ENCODE measurements at regions not wholly inside any gene's neighbourhood (a gene's known extent, or its start where the extent isn't known, plus 50 kb on each side); places are given as distances from the start of the nearest gene placed in this dataset.

DNA sequence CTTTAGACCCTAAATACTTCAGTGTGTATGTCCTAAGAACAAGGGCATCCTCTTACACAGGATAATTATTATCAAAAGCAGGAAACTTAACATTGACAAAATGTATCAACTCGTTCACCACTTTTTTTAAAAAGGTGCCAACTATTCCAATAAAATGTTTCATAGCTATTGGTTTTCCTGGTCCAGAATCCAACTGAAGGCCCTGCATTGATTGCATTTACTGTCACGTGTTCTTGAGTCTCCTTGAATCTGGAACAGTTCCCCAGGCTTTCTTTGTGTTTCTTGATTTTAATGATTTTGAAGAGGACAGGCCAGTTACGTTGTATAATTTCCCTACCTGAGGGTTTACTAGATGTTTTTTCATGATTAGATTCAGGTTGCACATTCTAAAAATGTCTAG is 94.6 kb upstream of the ARHGEF3 start:
- Histone ChIP-seq H3K4me2 (replicated peaks; ENCODE audit: extremely low read depth, low read length, poor library complexity, severe bottlenecking) (no peak overlapping the region), H3K9me3 (replicated peaks in 1 of 2; ENCODE audit: control insufficient read depth in 1 of 2, insufficient read depth in 1 of 2, low read length in 2 of 2) (no peaks in the 10 kb centered on the region), H2AFZ (ENCODE audit: insufficient read depth, low read depth, low read length, poor library complexity, severe bottlenecking) (no peak overlapping the region), H3K27ac (ENCODE audit: low read depth in 1 of 2, low read length in 2 of 2) (no peak overlapping the region), H4K20me1 (ENCODE audit: insufficient read depth, low read length) (no peaks in the 10 kb centered on the region), H3K27me3 (ENCODE audit: control insufficient read depth in 2 of 2, insufficient read depth in 2 of 2, low read length in 2 of 2) (no peaks in the 10 kb centered on the region), H3K9ac (ENCODE audit: insufficient read depth, low read length, poor library complexity, severe bottlenecking) (no peak overlapping the region), H3K79me2 (ENCODE audit: insufficient read depth, low read length) (no peaks in the 10 kb centered on the region), H3K4me3 (replicated peaks in 1 of 3; ENCODE audit: low read depth in 2 of 3, low read length in 3 of 3) (no peak overlapping the region), H3K4me1 (ENCODE audit: control insufficient read depth in 1 of 2, insufficient read depth in 2 of 2, low read length in 2 of 2) (peaks cover 7% of the 10 kb centered on the region in 2 donors), H3K36me3 (replicated peaks in 1 of 2; ENCODE audit: control insufficient read depth in 1 of 2, insufficient read depth in 2 of 2, low read length in 2 of 2) (no peaks in the 10 kb centered on the region)
- intact Hi-C loops (cut with micrococcal nuclease) = no loop called here
- no peak overlapping the region for H3K4me3 Mint-ChIP-seq
- no peak overlapping the region for H3K27ac Mint-ChIP-seq
- 90% methylated on average over 2 of the region's 3 CpGs for WGBS (ENCODE audit: insufficient coverage)
- no peaks in the 10 kb centered on the region for H3K27me3 Mint-ChIP-seq (ENCODE audit: low read depth in 3 of 3)
- H3K36me3 Mint-ChIP-seq = no peaks in the 10 kb centered on the region
- DNase-seq = no peak
- TF ChIP-seq, protein P1, sequence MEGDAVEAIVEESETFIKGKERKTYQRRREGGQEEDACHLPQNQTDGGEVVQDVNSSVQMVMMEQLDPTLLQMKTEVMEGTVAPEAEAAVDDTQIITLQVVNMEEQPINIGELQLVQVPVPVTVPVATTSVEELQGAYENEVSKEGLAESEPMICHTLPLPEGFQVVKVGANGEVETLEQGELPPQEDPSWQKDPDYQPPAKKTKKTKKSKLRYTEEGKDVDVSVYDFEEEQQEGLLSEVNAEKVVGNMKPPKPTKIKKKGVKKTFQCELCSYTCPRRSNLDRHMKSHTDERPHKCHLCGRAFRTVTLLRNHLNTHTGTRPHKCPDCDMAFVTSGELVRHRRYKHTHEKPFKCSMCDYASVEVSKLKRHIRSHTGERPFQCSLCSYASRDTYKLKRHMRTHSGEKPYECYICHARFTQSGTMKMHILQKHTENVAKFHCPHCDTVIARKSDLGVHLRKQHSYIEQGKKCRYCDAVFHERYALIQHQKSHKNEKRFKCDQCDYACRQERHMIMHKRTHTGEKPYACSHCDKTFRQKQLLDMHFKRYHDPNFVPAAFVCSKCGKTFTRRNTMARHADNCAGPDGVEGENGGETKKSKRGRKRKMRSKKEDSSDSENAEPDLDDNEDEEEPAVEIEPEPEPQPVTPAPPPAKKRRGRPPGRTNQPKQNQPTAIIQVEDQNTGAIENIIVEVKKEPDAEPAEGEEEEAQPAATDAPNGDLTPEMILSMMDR (IDR thresholded peaks at IDR 0.05) = no peak
- no peaks in the 10 kb centered on the region for H3K9me3 Mint-ChIP-seq
- peaks cover 9% of the 10 kb centered on the region for H3K4me1 Mint-ChIP-seq

DNA sequence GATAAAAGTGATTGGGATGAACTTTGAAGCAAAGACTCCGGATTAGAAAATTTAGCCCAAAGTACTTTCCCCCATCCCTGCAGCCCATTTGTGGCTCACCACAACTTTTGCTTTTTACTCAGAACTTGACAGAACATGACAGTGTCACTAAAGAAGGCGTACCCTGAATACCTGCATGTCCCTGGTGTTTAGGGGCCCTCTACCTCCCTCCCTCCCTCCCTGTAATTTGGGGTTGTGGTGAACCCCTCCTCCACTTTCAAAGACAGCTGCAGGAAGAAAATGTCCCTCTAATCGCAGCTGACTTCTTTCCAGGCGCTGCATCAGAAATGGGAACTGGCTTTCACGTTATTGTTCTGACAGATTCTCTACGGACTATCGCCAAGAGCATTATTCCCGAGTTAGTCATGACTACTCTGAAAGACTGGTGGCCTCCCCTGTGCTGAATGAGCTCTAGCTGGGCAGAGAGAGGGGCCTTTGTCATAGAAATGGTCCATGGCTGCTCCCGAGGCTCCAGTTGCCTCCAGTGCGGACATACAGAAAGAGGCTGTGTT is 93.2 kb upstream of the ARHGEF3 start:
- DNase-seq = no peak
- H3K79me2 ChIP-seq (ENCODE audit: insufficient read depth, low read length) = no peaks in the 10 kb centered on the region
- no peaks in the 10 kb centered on the region for H4K20me1 ChIP-seq (ENCODE audit: insufficient read depth, low read length)
- H3K4me1 ChIP-seq (ENCODE audit: control insufficient read depth in 1 of 2, insufficient read depth in 2 of 2, low read length in 2 of 2) = peaks cover 4 to 7% of the 10 kb centered on the region in 2 donors
- peaks cover 6% of the 10 kb centered on the region for H3K4me1 Mint-ChIP-seq
- H3K36me3 Mint-ChIP-seq = no peaks in the 10 kb centered on the region
- no peaks in the 10 kb centered on the region for H3K36me3 ChIP-seq (replicated peaks in 1 of 2; ENCODE audit: control insufficient read depth in 1 of 2, insufficient read depth in 2 of 2, low read length in 2 of 2)
- H3K4me2 ChIP-seq (replicated peaks; ENCODE audit: extremely low read depth, low read length, poor library complexity, severe bottlenecking) = peak overlapping the region; percentile 41
- H2AFZ ChIP-seq (ENCODE audit: insufficient read depth, low read depth, low read length, poor library complexity, severe bottlenecking) = peak overlapping the region; percentile 56
- no peak overlapping the region for H3K4me3 ChIP-seq (replicated peaks in 1 of 3; ENCODE audit: low read depth in 2 of 3, low read length in 3 of 3)
- H3K4me3 Mint-ChIP-seq = peak overlapping the region in 1 of 2 donors; percentile 77
- no peaks in the 10 kb centered on the region for H3K9me3 ChIP-seq (replicated peaks in 1 of 2; ENCODE audit: control insufficient read depth in 1 of 2, insufficient read depth in 1 of 2, low read length in 2 of 2)
- H3K9ac ChIP-seq (ENCODE audit: insufficient read depth, low read length, poor library complexity, severe bottlenecking) = peak overlapping the region; percentile 1
- TF ChIP-seq, protein P1 (IDR thresholded peaks at IDR 0.05) = no peak
- 0% methylated on average over 6 of the region's 10 CpGs for WGBS (ENCODE audit: insufficient coverage)
- H3K27me3 Mint-ChIP-seq (ENCODE audit: low read depth in 3 of 3) = no peaks in the 10 kb centered on the region
- H3K27me3 ChIP-seq (ENCODE audit: control insufficient read depth in 2 of 2, insufficient read depth in 2 of 2, low read length in 2 of 2) = no peaks in the 10 kb centered on the region
- no peaks in the 10 kb centered on the region for H3K9me3 Mint-ChIP-seq
- H3K27ac ChIP-seq (ENCODE audit: low read depth in 1 of 2, low read length in 2 of 2) = no peak overlapping the region
- intact Hi-C loops (cut with micrococcal nuclease) = no loop called here
- no peak overlapping the region for H3K27ac Mint-ChIP-seq
